H1 (cell line): ENCODE measurements at regions not wholly inside any gene's neighbourhood (a gene's known extent, or its start where the extent isn't known, plus 50 kb on each side); places are given as distances from the start of the nearest gene placed in this dataset.

Experiments used
- ATF2 ChIP-seq: IDR thresholded peaks from 2 replicates; pipeline ENCODE4 v1.6.1; 2012; ENCODE audit warnings: low read length, inconsistent platforms
- JUN ChIP-seq: IDR thresholded peaks from 2 replicates; pipeline ENCODE4 v1.6.1; 2011; ENCODE audit warnings: low read depth, mild to moderate bottlenecking, improper control_type of control experiment, low read length
- YY1 ChIP-seq: IDR thresholded peaks from 2 replicates; pipeline ENCODE4 v1.6.1; 2011; ENCODE audit warnings: low read depth, mild to moderate bottlenecking, low read length

GRCh38 chr17:34837876-34838478, 123.3 kb downstream of the CCT6B start (continued):
- TF ChIP-seq JUN = no peak
- no peak for TF ChIP-seq YY1
- no peak for TF ChIP-seq ATF2
- TF ChIP-seq, all 59 proteins: peak for 0
